PC-9 (cell line): ENCODE measurements at regions not wholly inside any gene's neighbourhood (a gene's known extent, or its start where the extent isn't known, plus 50 kb on each side); places are given as distances from the start of the nearest gene placed in this dataset.

Experiments used
- CTCF ChIP-seq: fragments of 200-600 bp; sonication (generic); conservative IDR thresholded peaks from 2 replicates; pipeline ENCODE4 v1.6.1; 2017; ENCODE audit warnings: mixed run types, antibody characterized with exemption, mild to moderate bottlenecking, moderate library complexity
- EZH2 ChIP-seq: fragments of 200-600 bp; sonication (generic); IDR thresholded peaks from 2 replicates; pipeline ENCODE4 v1.8.0; 2017; ENCODE audit warnings: antibody characterized with exemption, low read depth

GRCh38 chr12:13472690-13473089, 276.2 kb downstream of the EMP1 start:
- TF ChIP-seq CTCF (no peak), EZH2 (no peak)
